Type B pancreatic cell (in vitro differentiated cells): ENCODE measurements at regions not wholly inside any gene's neighbourhood (a gene's known extent, or its start where the extent isn't known, plus 50 kb on each side); places are given as distances from the start of the nearest gene placed in this dataset.
"Not testable (repeated sequence)": the region's sequence is repeated elsewhere in the genome, so short reads cannot be mapped to it uniquely, and the experiment has no call there.

Experiments
- DNase-seq: peaks from one replicate; pipeline ENCODE4 v3.0.0; 2021; ENCODE audit warnings: mixed read lengths; ENCODE audit not compliant: unreplicated experiment; ENCODE audit errors: extremely low spot score
- H3K27ac Mint-ChIP-seq: 2 replicates; pipeline ENCODE4 v1.8.0; 2021; ENCODE audit warnings: mild to moderate bottlenecking, mixed read lengths
- H3K27me3 Mint-ChIP-seq: 2 replicates; pipeline ENCODE4 v1.8.0; 2021; ENCODE audit warnings: mixed read lengths
- H3K36me3 Mint-ChIP-seq: 2 replicates; pipeline ENCODE4 v1.8.0; 2021; ENCODE audit warnings: mixed read lengths
- H3K4me1 Mint-ChIP-seq: one replicate; pipeline ENCODE4 v1.8.0; 2021; ENCODE audit warnings: mixed read lengths; ENCODE audit not compliant: unreplicated experiment
- H3K4me3 Mint-ChIP-seq: 2 replicates; pipeline ENCODE4 v1.8.0; 2021; ENCODE audit warnings: mild to moderate bottlenecking, mixed read lengths
- H3K9me3 Mint-ChIP-seq: 2 replicates; pipeline ENCODE4 v1.8.0; 2021; ENCODE audit warnings: mixed read lengths
- CTCF ChIP-seq: fragments of 200-600 bp; sonication (generic); conservative IDR thresholded peaks from 2 replicates; pipeline ENCODE4 v1.5.0; 2021; ENCODE audit warnings: antibody characterized with exemption, mild to moderate bottlenecking

GRCh38 chr18:26631135-26631534, 82.8 kb upstream of the KCTD1 start:
- Mint-ChIP-seq H3K27me3 (no peaks in the 10 kb centered on the region), H3K4me3 (no peak overlapping the region), H3K4me1 (peaks cover 6% of the 10 kb centered on the region), H3K27ac (no peak overlapping the region), H3K36me3 (no peaks in the 10 kb centered on the region), H3K9me3 (no peaks in the 10 kb centered on the region)
- DNase-seq = no peak
- TF ChIP-seq CTCF = no peak

- no peak overlapping the region for H3K4me3 Mint-ChIP-seq
- no peak overlapping the region for H3K27ac Mint-ChIP-seq
- peaks cover 6% of the 10 kb centered on the region for H3K4me1 Mint-ChIP-seq
- DNase-seq = no peak
- H3K36me3 Mint-ChIP-seq = peaks cover 3% of the 10 kb centered on the region
- no peak for TF ChIP-seq CTCF
- peaks cover 4% of the 10 kb centered on the region for H3K9me3 Mint-ChIP-seq
- no peaks in the 10 kb centered on the region for H3K27me3 Mint-ChIP-seq
Measured at GRCh38 chr18:26630596-26630995, 82.2 kb upstream of the KCTD1 start.

- no peaks in the 10 kb centered on the region for H3K27me3 Mint-ChIP-seq
- no peak overlapping the region for H3K4me3 Mint-ChIP-seq
- peaks cover 25% of the 10 kb centered on the region for H3K36me3 Mint-ChIP-seq
- no peak overlapping the region for H3K27ac Mint-ChIP-seq
- DNase-seq = no peak
- no peak for TF ChIP-seq CTCF
- H3K4me1 Mint-ChIP-seq = peaks cover 6% of the 10 kb centered on the region
- peaks cover 11% of the 10 kb centered on the region for H3K9me3 Mint-ChIP-seq
Measured at GRCh38 chr18:26628017-26628416, 79.7 kb upstream of the KCTD1 start.

- peaks cover 34% of the 10 kb centered on the region for H3K36me3 Mint-ChIP-seq
- no peaks in the 10 kb centered on the region for H3K27me3 Mint-ChIP-seq
- peaks cover 6% of the 10 kb centered on the region for H3K4me1 Mint-ChIP-seq
- no peak for TF ChIP-seq CTCF
- DNase-seq = no peak
- no peak overlapping the region for H3K27ac Mint-ChIP-seq
- peaks cover 15% of the 10 kb centered on the region for H3K9me3 Mint-ChIP-seq
- no peak overlapping the region for H3K4me3 Mint-ChIP-seq
Measured at GRCh38 chr18:26624443-26624842, 76.1 kb upstream of the KCTD1 start.

- H3K4me3 Mint-ChIP-seq, H3K27ac Mint-ChIP-seq, H3K4me1 Mint-ChIP-seq, DNase-seq, H3K27me3 Mint-ChIP-seq: not testable (repeated sequence)
- peaks cover 15% of the 10 kb centered on the region for H3K9me3 Mint-ChIP-seq
- peaks cover 34% of the 10 kb centered on the region for H3K36me3 Mint-ChIP-seq
Measured at GRCh38 chr18:26623314-26623713, 75.0 kb upstream of the KCTD1 start.

GRCh38 chr18:26621161-26622026, 73.0 kb upstream of the KCTD1 start:
- TF ChIP-seq CTCF = peak; percentile 72
- Mint-ChIP-seq H3K4me3 (no peak overlapping the region), H3K4me1 (peaks cover 11% of the 10 kb centered on the region), H3K27ac (peak overlapping the region; percentile 39), H3K36me3 (peaks cover 34% of the 10 kb centered on the region), H3K9me3 (peaks cover 23% of the 10 kb centered on the region), H3K27me3 (no peaks in the 10 kb centered on the region)
- DNase-seq = no peak
